ENCODE measurements at regions not wholly inside any gene's neighbourhood (a gene's known extent, or its start where the extent isn't known, plus 50 kb on each side); places are given as distances from the start of the nearest gene placed in this dataset.

GRCh38 chr6:94721459-94721858, 855.9 kb upstream of the MANEA start:
- TF ChIP-seq EZH2 (IDR thresholded peaks at IDR 0.05; ENCODE audit: low read length) (no peak), CTCF (optimal IDR thresholded peaks at IDR 0.05 in 1 of 3, IDR thresholded peaks at IDR 0.05 in 1 of 3, conservative IDR thresholded peaks at IDR 0.05 in 1 of 3; ENCODE audit: extremely low read depth in 1 of 3, insufficient read depth in 2 of 3, low read length in 3 of 3) (no peak)
- Histone ChIP-seq H3K4me3 (ENCODE audit: control insufficient read depth in 2 of 3, extremely low read depth in 1 of 3, insufficient read depth in 2 of 3, low read depth in 1 of 3, low read length in 3 of 3) (no peak overlapping the region), H3K4me1 (ENCODE audit: control insufficient read depth, extremely low read depth, insufficient read depth, low read length) (no peaks in the 10 kb centered on the region), H3K36me3 (ENCODE audit: control insufficient read depth in 2 of 2, extremely low read depth in 1 of 2, insufficient read depth in 2 of 2, low read length in 2 of 2) (no peaks in the 10 kb centered on the region), H3K9me3 (ENCODE audit: control insufficient read depth, low read depth, low read length) (no peaks in the 10 kb centered on the region), H3K79me2 (ENCODE audit: control insufficient read depth, insufficient read depth, low read length) (no peaks in the 10 kb centered on the region), H3K4me2 (ENCODE audit: control insufficient read depth, extremely low read depth, insufficient read depth, low read depth, low read length) (no peak overlapping the region), H3K9ac (ENCODE audit: control insufficient read depth, extremely low read depth, insufficient read depth, low read length) (no peak overlapping the region), H3K27ac (ENCODE audit: control insufficient read depth, insufficient read depth, low read length) (no peak overlapping the region), H3K27me3 (ENCODE audit: control insufficient read depth, extremely low read depth, insufficient read depth, low read length) (no peaks in the 10 kb centered on the region), H3K9me1 (ENCODE audit: control insufficient read depth, extremely low read depth, insufficient read depth, low read length) (no peaks in the 10 kb centered on the region), H4K20me1 (ENCODE audit: control insufficient read depth, extremely low read depth, insufficient read depth, low read length) (no peaks in the 10 kb centered on the region), H2AFZ (ENCODE audit: control insufficient read depth, low read length) (no peak overlapping the region)
- dilution Hi-C loops (cut with MboI; ENCODE audit: extremely low pct_ligation_motif_present, low sequenced_read_pairs), result no loop called here
- FAIRE-seq (no peak), DNase-seq (ENCODE audit: low read depth, low spot score) (no peak)

- DNase-seq (ENCODE audit: low read depth, low spot score) (no peak), FAIRE-seq (no peak)
- H3K9me3 ChIP-seq (ENCODE audit: control insufficient read depth, low read depth, low read length), result no peaks in the 10 kb centered on the region
- no peaks in the 10 kb centered on the region for H3K79me2 ChIP-seq (ENCODE audit: control insufficient read depth, insufficient read depth, low read length)
- H3K36me3 ChIP-seq (ENCODE audit: control insufficient read depth in 2 of 2, extremely low read depth in 1 of 2, insufficient read depth in 2 of 2, low read length in 2 of 2), result no peaks in the 10 kb centered on the region
- H3K27me3 ChIP-seq (ENCODE audit: control insufficient read depth, extremely low read depth, insufficient read depth, low read length), result no peaks in the 10 kb centered on the region
- no peaks in the 10 kb centered on the region for H4K20me1 ChIP-seq (ENCODE audit: control insufficient read depth, extremely low read depth, insufficient read depth, low read length)
- H3K9me1 ChIP-seq (ENCODE audit: control insufficient read depth, extremely low read depth, insufficient read depth, low read length), result no peaks in the 10 kb centered on the region
- no peak overlapping the region for H2AFZ ChIP-seq (ENCODE audit: control insufficient read depth, low read length)
- H3K9ac ChIP-seq (ENCODE audit: control insufficient read depth, extremely low read depth, insufficient read depth, low read length), result no peak overlapping the region
- H3K4me3 ChIP-seq (ENCODE audit: control insufficient read depth in 2 of 3, extremely low read depth in 1 of 3, insufficient read depth in 2 of 3, low read depth in 1 of 3, low read length in 3 of 3), result no peak overlapping the region
- H3K4me2 ChIP-seq (ENCODE audit: control insufficient read depth, extremely low read depth, insufficient read depth, low read depth, low read length), result no peak overlapping the region
- no peak overlapping the region for H3K27ac ChIP-seq (ENCODE audit: control insufficient read depth, insufficient read depth, low read length)
- no peak for TF ChIP-seq CTCF (optimal IDR thresholded peaks at IDR 0.05 in 1 of 3, IDR thresholded peaks at IDR 0.05 in 1 of 3, conservative IDR thresholded peaks at IDR 0.05 in 1 of 3; ENCODE audit: extremely low read depth in 1 of 3, insufficient read depth in 2 of 3, low read length in 3 of 3)
- no peak for TF ChIP-seq EZH2 (IDR thresholded peaks at IDR 0.05; ENCODE audit: low read length)
- H3K4me1 ChIP-seq (ENCODE audit: control insufficient read depth, extremely low read depth, insufficient read depth, low read length), result no peaks in the 10 kb centered on the region
- dilution Hi-C loops (cut with MboI; ENCODE audit: extremely low pct_ligation_motif_present, low sequenced_read_pairs), result no loop called here
These were observed 863.9 kb upstream of the MANEA start for GRCh38 chr6:94713446-94713845.
